Cardiac muscle cell (in vitro differentiated cells and primary cell): ENCODE measurements at regions not wholly inside any gene's neighbourhood (a gene's known extent, or its start where the extent isn't known, plus 50 kb on each side); places are given as distances from the start of the nearest gene placed in this dataset.

ENCODE experiments used
- DNase-seq, 2 donors: peaks; one replicate each; pipeline versions ENCODE4 v3.0.0 to v3.0.0-alpha.2; 2010 to 2017; ENCODE audit warnings: low read depth in 1 of 2, low spot score in 1 of 2
- H3K27ac ChIP-seq: fragments of 200-600 bp; sonication (generic); 2 replicates; pipeline ENCODE4 v1.5.1; 2016
- H3K27me3 ChIP-seq: fragments of 200-600 bp; sonication (generic); 2 replicates; pipeline ENCODE4 v1.6.0; 2016; ENCODE audit warnings: control low read depth
- H3K36me3 ChIP-seq: fragments of 200-600 bp; sonication (generic); 2 replicates; pipeline ENCODE4 v1.5.1; 2016; ENCODE audit warnings: control low read depth
- H3K4me1 ChIP-seq: fragments of 200-600 bp; sonication (generic); 2 replicates; pipeline ENCODE4 v1.8.1; 2017; ENCODE audit warnings: low read depth, mild to moderate bottlenecking, mixed run types
- H3K4me3 ChIP-seq: fragments of 200-600 bp; sonication (generic); 2 replicates; pipeline ENCODE4 v1.5.1; 2016; ENCODE audit warnings: mild to moderate bottlenecking
- H3K9me3 ChIP-seq: fragments of 200-600 bp; sonication (generic); 2 replicates; pipeline ENCODE4 v1.5.1; 2017; ENCODE audit warnings: low read depth, mild to moderate bottlenecking, control low read depth
- TF ChIP-seq, protein P1 (sequence below): IDR thresholded peaks from 2 replicates; pipeline ENCODE4 v1.5.1; 2012; ENCODE audit warnings: low read depth, mild to moderate bottlenecking, low read length

DNA sequence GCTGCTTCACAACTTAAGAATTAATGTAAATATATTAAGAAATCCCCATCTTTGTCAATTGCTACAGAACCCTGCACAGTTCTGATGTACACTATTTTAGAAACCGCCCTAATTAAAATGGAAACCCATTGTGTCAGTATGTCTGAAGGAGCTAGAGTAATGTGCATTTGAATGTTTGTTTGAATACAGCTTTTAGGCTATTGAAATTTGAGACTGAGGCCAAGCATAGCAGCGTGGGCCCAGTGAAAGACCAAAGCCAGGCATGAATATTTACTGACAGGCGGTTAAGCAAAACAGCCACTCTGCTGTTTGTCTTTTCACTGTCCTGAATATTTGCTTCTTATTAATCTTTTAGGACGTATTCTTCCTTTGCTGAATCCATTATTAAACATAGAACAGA lies 252.3 kb downstream of the IZUMO3 start:
- TF ChIP-seq, protein P1, sequence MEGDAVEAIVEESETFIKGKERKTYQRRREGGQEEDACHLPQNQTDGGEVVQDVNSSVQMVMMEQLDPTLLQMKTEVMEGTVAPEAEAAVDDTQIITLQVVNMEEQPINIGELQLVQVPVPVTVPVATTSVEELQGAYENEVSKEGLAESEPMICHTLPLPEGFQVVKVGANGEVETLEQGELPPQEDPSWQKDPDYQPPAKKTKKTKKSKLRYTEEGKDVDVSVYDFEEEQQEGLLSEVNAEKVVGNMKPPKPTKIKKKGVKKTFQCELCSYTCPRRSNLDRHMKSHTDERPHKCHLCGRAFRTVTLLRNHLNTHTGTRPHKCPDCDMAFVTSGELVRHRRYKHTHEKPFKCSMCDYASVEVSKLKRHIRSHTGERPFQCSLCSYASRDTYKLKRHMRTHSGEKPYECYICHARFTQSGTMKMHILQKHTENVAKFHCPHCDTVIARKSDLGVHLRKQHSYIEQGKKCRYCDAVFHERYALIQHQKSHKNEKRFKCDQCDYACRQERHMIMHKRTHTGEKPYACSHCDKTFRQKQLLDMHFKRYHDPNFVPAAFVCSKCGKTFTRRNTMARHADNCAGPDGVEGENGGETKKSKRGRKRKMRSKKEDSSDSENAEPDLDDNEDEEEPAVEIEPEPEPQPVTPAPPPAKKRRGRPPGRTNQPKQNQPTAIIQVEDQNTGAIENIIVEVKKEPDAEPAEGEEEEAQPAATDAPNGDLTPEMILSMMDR = no peak
- Histone ChIP-seq H3K27ac (no peak overlapping the region), H3K4me1 (no peaks in the 10 kb centered on the region), H3K4me3 (no peak overlapping the region), H3K36me3 (no peaks in the 10 kb centered on the region), H3K9me3 (no peaks in the 10 kb centered on the region), H3K27me3 (no peaks in the 10 kb centered on the region)
- peak in 1 of 2 donors; percentile 8 for DNase-seq

DNA sequence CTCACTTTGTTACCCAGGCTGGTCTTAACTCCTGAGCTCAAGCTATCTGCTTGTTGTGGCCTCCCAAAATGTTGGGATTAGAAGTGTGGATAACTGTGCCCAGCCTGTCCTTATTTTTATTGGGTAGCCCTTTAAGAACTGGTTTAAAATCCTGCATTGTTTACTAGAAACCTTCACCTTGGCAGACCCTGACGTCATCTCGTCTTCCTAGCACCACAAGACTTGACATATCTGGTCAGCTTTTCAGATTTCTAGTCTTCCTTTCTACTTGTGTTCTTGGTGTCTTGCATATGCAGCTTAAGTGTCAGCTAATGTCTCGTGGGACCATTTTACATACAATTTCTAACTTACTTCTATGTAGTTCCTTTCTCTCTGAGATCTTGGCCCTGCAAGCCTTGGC lies 258.9 kb downstream of the IZUMO3 start:
- H3K4me3 ChIP-seq = no peak overlapping the region
- H3K4me1 ChIP-seq = no peaks in the 10 kb centered on the region
- H3K27ac ChIP-seq = no peak overlapping the region
- H3K27me3 ChIP-seq = no peaks in the 10 kb centered on the region
- TF ChIP-seq, protein P1 = no peak
- no peaks in the 10 kb centered on the region for H3K36me3 ChIP-seq
- DNase-seq = no peak
- H3K9me3 ChIP-seq = no peaks in the 10 kb centered on the region

DNA sequence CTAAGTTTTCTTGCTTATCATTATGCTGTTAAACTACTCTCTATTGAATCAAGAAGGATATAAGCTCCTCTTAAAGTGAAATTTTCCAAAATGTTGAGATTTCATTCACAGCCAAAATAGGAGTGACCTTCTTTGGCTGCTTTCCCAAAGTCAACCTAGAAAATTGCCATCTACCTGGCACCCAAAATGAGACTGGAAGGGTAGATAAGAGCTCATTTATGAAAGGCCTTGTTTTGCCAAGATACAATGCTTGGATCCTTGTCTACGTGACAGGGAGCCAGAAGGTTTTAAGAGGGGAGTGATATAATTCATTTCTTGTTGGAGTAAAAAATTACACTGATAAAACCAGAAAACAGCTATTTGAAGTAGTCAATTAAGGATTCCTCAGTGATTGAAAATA lies 287.1 kb downstream of the IZUMO3 start:
- Histone ChIP-seq H3K27ac (no peak overlapping the region), H3K4me3 (no peak overlapping the region), H3K9me3 (no peaks in the 10 kb centered on the region), H3K27me3 (no peaks in the 10 kb centered on the region), H3K4me1 (no peaks in the 10 kb centered on the region), H3K36me3 (no peaks in the 10 kb centered on the region)
- TF ChIP-seq, protein P1 = no peak
- no peak for DNase-seq

DNA sequence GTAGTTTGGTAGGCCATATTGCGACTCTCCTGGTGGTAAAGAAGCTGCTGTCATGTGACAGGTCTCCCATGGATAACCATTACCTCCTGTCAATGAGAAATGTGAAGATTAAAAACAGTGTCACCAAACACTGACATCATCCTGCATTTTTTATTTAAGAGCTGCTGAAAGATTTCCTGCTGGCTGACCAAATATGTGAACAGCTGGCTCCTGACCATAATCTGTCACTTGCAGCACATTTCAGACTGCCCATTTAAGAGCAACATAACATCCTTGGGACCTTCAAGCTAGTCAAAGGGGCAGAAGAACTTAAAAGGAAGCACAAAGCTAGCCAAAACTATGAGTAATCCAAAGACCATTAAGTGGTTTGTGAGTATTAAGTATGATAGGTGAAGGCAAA lies 288.0 kb downstream of the IZUMO3 start:
- no peaks in the 10 kb centered on the region for H3K9me3 ChIP-seq
- DNase-seq = no peak
- no peaks in the 10 kb centered on the region for H3K27me3 ChIP-seq
- H3K36me3 ChIP-seq = no peaks in the 10 kb centered on the region
- no peak overlapping the region for H3K4me3 ChIP-seq
- TF ChIP-seq, protein P1 = no peak
- no peak overlapping the region for H3K27ac ChIP-seq
- H3K4me1 ChIP-seq = no peaks in the 10 kb centered on the region

DNA sequence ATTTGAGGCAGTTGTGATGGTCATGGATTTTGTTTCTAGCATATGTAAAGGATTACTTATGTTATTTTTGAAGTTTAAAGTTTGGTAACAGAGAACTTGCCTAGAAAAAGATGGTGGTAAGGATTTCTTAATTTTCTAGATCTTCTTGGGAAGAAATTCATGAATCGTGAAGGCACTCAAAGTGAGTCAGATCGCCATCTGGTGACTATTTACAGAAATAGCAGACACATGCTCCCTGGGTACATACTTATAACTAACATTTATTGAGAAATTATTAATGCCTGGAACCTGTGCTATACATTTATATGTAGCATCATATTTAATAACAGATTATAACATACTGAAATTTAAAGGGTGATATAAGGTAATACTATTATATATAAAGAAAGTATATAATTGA lies 299.7 kb downstream of the IZUMO3 start:
- peak; percentile 3 to 45 for DNase-seq
- TF ChIP-seq, protein P1 = peak; percentile 8
- Histone ChIP-seq H3K4me3 (no peak overlapping the region), H3K36me3 (no peaks in the 10 kb centered on the region), H3K27me3 (no peaks in the 10 kb centered on the region), H3K9me3 (no peaks in the 10 kb centered on the region), H3K4me1 (no peaks in the 10 kb centered on the region), H3K27ac (no peak overlapping the region)

DNA sequence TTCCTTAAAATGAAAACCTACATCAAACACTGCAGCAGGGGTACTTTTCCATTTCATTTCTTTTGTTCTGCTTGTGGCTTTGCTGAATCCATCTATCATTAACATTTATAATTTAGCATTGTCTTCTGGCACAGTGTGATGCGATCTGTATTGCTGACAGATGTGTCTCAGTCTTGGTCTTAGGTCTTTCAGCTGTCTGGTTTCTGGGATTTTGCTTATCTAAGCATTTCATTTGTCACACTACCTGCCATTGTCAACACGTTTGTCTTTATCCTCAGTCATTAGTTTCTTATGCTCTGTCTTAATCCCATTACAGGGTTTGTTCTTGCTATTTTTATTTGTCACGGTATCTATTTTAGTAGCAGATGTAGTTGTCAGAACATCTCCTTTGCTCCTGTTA lies 303.1 kb downstream of the IZUMO3 start:
- no peaks in the 10 kb centered on the region for H3K4me1 ChIP-seq
- H3K9me3 ChIP-seq = no peaks in the 10 kb centered on the region
- H3K36me3 ChIP-seq = no peaks in the 10 kb centered on the region
- no peak overlapping the region for H3K4me3 ChIP-seq
- no peak for DNase-seq
- no peaks in the 10 kb centered on the region for H3K27me3 ChIP-seq
- TF ChIP-seq, protein P1 = no peak
- H3K27ac ChIP-seq = no peak overlapping the region
